ENCODE measurements at regions not wholly inside any gene's neighbourhood (a gene's known extent, or its start where the extent isn't known, plus 50 kb on each side); places are given as distances from the start of the nearest gene placed in this dataset.

DNA sequence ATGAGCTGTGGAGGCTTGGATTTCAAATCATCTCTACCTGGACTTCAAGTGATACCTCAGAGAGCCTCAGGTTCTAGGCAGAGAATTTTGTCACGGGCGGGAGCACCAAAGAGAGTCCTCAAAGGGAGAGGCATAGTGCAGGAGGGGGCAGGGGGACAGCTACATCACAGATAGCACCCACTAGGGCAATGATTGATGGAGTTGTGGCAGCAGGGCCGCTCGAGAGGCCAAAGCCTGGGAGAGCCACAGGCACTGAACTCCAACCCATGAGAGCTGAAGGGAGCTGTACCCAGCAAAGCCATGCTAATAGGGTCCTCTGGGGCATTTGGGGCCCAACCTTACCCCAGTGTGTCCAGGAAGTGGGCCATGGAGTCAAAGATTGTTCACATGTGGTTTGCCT is 232.0 kb upstream of the PCDH15 start:
- no peak overlapping the region for H3K4me3 ChIP-seq
- no peaks in the 10 kb centered on the region for H3K9me3 ChIP-seq
- TF ChIP-seq CTCF (IDR thresholded peaks at IDR 0.05) = no peak
- ATAC-seq (ENCODE audit: insufficient number of reproducible peaks, low FRiP score, low read depth) (no peak), DNase-seq (ENCODE audit: low spot score) (no peak)
- H3K36me3 ChIP-seq = no peaks in the 10 kb centered on the region
- H3K27ac ChIP-seq = no peak overlapping the region
- H3K27me3 ChIP-seq (replicated peaks; ENCODE audit: insufficient read depth) = no peaks in the 10 kb centered on the region
- H3K4me1 ChIP-seq (ENCODE audit: control insufficient read depth in 1 of 2, low read depth in 2 of 2) = no peaks in the 10 kb centered on the region

DNA sequence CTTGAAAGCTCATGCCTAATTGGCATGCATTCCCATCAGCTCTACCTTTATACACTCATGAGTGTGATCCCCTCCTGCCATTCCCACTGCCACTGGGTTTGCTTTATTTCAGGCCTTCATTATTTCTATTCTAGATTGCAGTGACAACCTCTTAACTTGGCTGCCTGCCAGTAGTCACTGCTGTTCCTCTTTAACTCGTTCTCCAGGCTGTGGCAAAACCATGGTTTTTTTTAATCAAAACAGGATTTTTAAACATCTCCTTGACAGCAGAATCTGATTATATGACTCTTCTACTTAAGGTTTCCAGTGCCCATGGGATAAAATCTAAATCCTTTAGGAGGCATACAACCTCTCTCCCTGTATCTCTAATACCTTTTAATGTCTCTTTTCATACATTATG is 223.7 kb upstream of the PCDH15 start:
- TF ChIP-seq CTCF (IDR thresholded peaks at IDR 0.05) = no peak
- no peaks in the 10 kb centered on the region for H3K36me3 ChIP-seq
- ATAC-seq (ENCODE audit: insufficient number of reproducible peaks, low FRiP score, low read depth) = no peak
- H3K27me3 ChIP-seq (replicated peaks; ENCODE audit: insufficient read depth) = no peaks in the 10 kb centered on the region
- no peaks in the 10 kb centered on the region for H3K9me3 ChIP-seq
- no peak overlapping the region for H3K4me3 ChIP-seq
- no peaks in the 10 kb centered on the region for H3K4me1 ChIP-seq (ENCODE audit: control insufficient read depth in 1 of 2, low read depth in 2 of 2)
- H3K27ac ChIP-seq = no peak overlapping the region
- no peak for DNase-seq (ENCODE audit: low spot score)

- no peaks in the 10 kb centered on the region for H3K9me3 ChIP-seq
- DNase-seq (ENCODE audit: low spot score) (no peak), ATAC-seq (ENCODE audit: insufficient number of reproducible peaks, low FRiP score, low read depth) (no peak)
- no peak for TF ChIP-seq CTCF (IDR thresholded peaks at IDR 0.05)
- H3K27ac ChIP-seq = no peak overlapping the region
- no peaks in the 10 kb centered on the region for H3K36me3 ChIP-seq
- no peaks in the 10 kb centered on the region for H3K4me1 ChIP-seq (ENCODE audit: control insufficient read depth in 1 of 2, low read depth in 2 of 2)
- H3K27me3 ChIP-seq (replicated peaks; ENCODE audit: insufficient read depth) = no peaks in the 10 kb centered on the region
- H3K4me3 ChIP-seq = no peak overlapping the region
Measured at GRCh38 chr10:55019439-55019838, 218.4 kb upstream of the PCDH15 start.

- DNase-seq (ENCODE audit: low spot score) = no peak
- no peak for TF ChIP-seq CTCF (IDR thresholded peaks at IDR 0.05)
- H3K4me1 ChIP-seq (ENCODE audit: control insufficient read depth in 1 of 2, low read depth in 2 of 2) = no peaks in the 10 kb centered on the region
- H3K4me3 ChIP-seq = no peak overlapping the region
- H3K27ac ChIP-seq = no peak overlapping the region
- no peaks in the 10 kb centered on the region for H3K9me3 ChIP-seq
- H3K36me3 ChIP-seq = no peaks in the 10 kb centered on the region
- ATAC-seq (ENCODE audit: insufficient number of reproducible peaks, low FRiP score, low read depth) = no peak
- no peaks in the 10 kb centered on the region for H3K27me3 ChIP-seq (replicated peaks; ENCODE audit: insufficient read depth)
Measured at GRCh38 chr10:55013318-55013717, 212.3 kb upstream of the PCDH15 start.

DNA sequence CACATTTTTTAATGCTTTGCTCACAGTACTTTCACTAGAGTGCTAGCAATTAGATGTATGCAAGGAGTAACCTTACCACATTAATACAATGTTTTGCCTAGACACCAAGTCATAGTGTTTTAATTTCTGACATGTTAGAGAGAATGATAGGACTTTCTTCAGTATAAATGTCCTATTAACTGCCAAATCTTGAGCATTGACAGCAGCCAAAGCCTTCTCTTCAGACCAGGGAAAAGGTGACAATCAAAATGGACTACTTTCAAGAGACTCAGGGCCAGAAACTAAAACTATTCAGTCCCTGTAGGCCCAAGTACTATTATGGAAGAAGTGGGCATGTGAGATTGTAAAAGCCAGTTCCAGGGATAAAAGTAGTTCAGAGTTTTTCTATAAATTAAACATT is 201.4 kb upstream of the PCDH15 start:
- no peak for TF ChIP-seq CTCF (IDR thresholded peaks at IDR 0.05)
- Histone ChIP-seq H3K27me3 (replicated peaks; ENCODE audit: insufficient read depth) (no peaks in the 10 kb centered on the region), H3K9me3 (no peaks in the 10 kb centered on the region), H3K36me3 (no peaks in the 10 kb centered on the region), H3K4me1 (ENCODE audit: control insufficient read depth in 1 of 2, low read depth in 2 of 2) (peaks cover 0 to 24% of the 10 kb centered on the region in 2 donors), H3K4me3 (no peak overlapping the region), H3K27ac (no peak overlapping the region)
- ATAC-seq (ENCODE audit: insufficient number of reproducible peaks, low FRiP score, low read depth) (no peak), DNase-seq (ENCODE audit: low spot score) (no peak)
